ENCODE measurements at regions not wholly inside any gene's neighbourhood (a gene's known extent, or its start where the extent isn't known, plus 50 kb on each side); places are given as distances from the start of the nearest gene placed in this dataset.

GRCh38 chr5:105172918-105173317 is 1610.3 kb upstream of the NUDT12 start:
- Histone ChIP-seq H2AFZ (ENCODE audit: low read depth) (no peak overlapping the region), H3K27ac (ENCODE audit: low read depth in 2 of 2, low read length in 1 of 2) (no peak overlapping the region), H3K4me3 (ENCODE audit: low read depth in 2 of 2, low read length in 1 of 2) (no peak overlapping the region), H3K9me2 (no peaks in the 10 kb centered on the region; the same call in 1 of the 2 replicates), H3K9ac (no peak overlapping the region), H4K20me1 (ENCODE audit: insufficient read depth) (no peaks in the 10 kb centered on the region), H3K36me3 (replicated peaks in 1 of 2; ENCODE audit: control insufficient read depth in 1 of 2, insufficient read depth in 2 of 2, low read length in 1 of 2) (no peaks in the 10 kb centered on the region), H3K79me2 (ENCODE audit: insufficient read depth) (no peaks in the 10 kb centered on the region), H3K9me3 (no peaks in the 10 kb centered on the region), H3K4me2 (no peak overlapping the region), H3F3A (replicated peaks; ENCODE audit: insufficient read depth) (peaks cover 3% of the 10 kb centered on the region), H3K4me1 (ENCODE audit: control insufficient read depth in 1 of 2, insufficient read depth in 2 of 2, low read depth in 1 of 2, low read length in 1 of 2) (no peaks in the 10 kb centered on the region), H3K27me3 (ENCODE audit: insufficient read depth) (no peaks in the 10 kb centered on the region)
- DNase-seq, result no peak
- CTCF ChIA-PET, result interaction anchor here (0.6 kb wide), 1 partner anchor 463 kb away, joined by 3 read pairs; no protein-coding TSS in a partner anchor
- TF ChIP-seq TCF12 (IDR thresholded peaks at IDR 0.05) (no peak), TEAD4 (IDR thresholded peaks at IDR 0.05; ENCODE audit: borderline replicate concordance, insufficient read depth) (no peak), IRF3 (IDR thresholded peaks at IDR 0.05; ENCODE audit: low read depth, low read length) (no peak), FOXM1 (IDR thresholded peaks at IDR 0.05; ENCODE audit: low read depth) (no peak), JUND (IDR thresholded peaks at IDR 0.05) (no peak), RCOR1 (IDR thresholded peaks at IDR 0.05; ENCODE audit: low read length) (no peak), MAX (IDR thresholded peaks at IDR 0.05; ENCODE audit: low read depth) (no peak), SIN3A (IDR thresholded peaks at IDR 0.05; ENCODE audit: borderline replicate concordance, low read depth, low read length) (no peak), EP300 (IDR thresholded peaks at IDR 0.05; ENCODE audit: borderline replicate concordance in 1 of 2, low read depth in 1 of 2, low read length in 1 of 2) (no peak)
- 82% methylated on average over 2 of the region's 2 CpGs for WGBS (ENCODE audit: low lambda C conversion rate)
- POLR2A ChIA-PET, result no interaction called here

DNA sequence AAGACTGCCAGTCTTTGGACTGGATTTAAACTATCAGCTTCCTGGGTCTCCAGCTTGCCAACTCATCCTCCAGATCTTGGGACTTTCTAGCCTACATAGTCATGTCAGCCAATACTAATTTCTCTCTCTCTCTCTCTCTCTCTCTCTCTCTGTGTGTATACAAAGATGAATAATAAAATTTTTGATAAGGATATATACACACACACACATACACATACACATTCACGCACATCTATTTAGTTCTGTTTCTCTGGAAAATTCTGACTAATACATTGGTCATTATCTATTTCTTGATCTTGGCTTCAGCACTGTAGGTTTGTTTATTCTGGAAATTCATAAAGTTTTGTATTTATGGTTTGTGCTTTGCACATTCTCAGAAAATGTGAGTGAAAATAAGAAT is 1606.2 kb upstream of the NUDT12 start:
- H3K27ac ChIP-seq (ENCODE audit: low read depth in 2 of 2, low read length in 1 of 2), result no peak overlapping the region
- no peak overlapping the region for H2AFZ ChIP-seq (ENCODE audit: low read depth)
- no peaks in the 10 kb centered on the region for H3K9me3 ChIP-seq
- CTCF ChIA-PET, result no interaction called here
- no peak overlapping the region for H3K4me2 ChIP-seq
- H3K36me3 ChIP-seq (replicated peaks in 1 of 2; ENCODE audit: control insufficient read depth in 1 of 2, insufficient read depth in 2 of 2, low read length in 1 of 2), result no peaks in the 10 kb centered on the region
- 65% methylated on average over 1 of the region's 1 CpG for WGBS (ENCODE audit: low lambda C conversion rate)
- H3F3A ChIP-seq (replicated peaks; ENCODE audit: insufficient read depth), result peaks cover 3% of the 10 kb centered on the region
- H4K20me1 ChIP-seq (ENCODE audit: insufficient read depth), result no peaks in the 10 kb centered on the region
- H3K4me3 ChIP-seq (ENCODE audit: low read depth in 2 of 2, low read length in 1 of 2), result no peak overlapping the region
- POLR2A ChIA-PET, result no interaction called here
- no peaks in the 10 kb centered on the region for H3K27me3 ChIP-seq (ENCODE audit: insufficient read depth)
- no peak for DNase-seq
- no peak overlapping the region for H3K9ac ChIP-seq
- H3K4me1 ChIP-seq (ENCODE audit: control insufficient read depth in 1 of 2, insufficient read depth in 2 of 2, low read depth in 1 of 2, low read length in 1 of 2), result no peaks in the 10 kb centered on the region
- no peak for TF ChIP-seq FOXM1 (IDR thresholded peaks at IDR 0.05; ENCODE audit: low read depth)
- H3K79me2 ChIP-seq (ENCODE audit: insufficient read depth), result no peaks in the 10 kb centered on the region
- no peaks in the 10 kb centered on the region; the same call in 1 of the 2 replicates for H3K9me2 ChIP-seq

GRCh38 chr5:105167092-105167491 is 1604.5 kb upstream of the NUDT12 start:
- no peaks in the 10 kb centered on the region for H3K36me3 ChIP-seq (replicated peaks in 1 of 2; ENCODE audit: control insufficient read depth in 1 of 2, insufficient read depth in 2 of 2, low read length in 1 of 2)
- H3K27ac ChIP-seq (ENCODE audit: low read depth in 2 of 2, low read length in 1 of 2), result no peak overlapping the region
- POLR2A ChIA-PET, result no interaction called here
- no peaks in the 10 kb centered on the region for H4K20me1 ChIP-seq (ENCODE audit: insufficient read depth)
- CTCF ChIA-PET, result no interaction called here
- peaks cover 3% of the 10 kb centered on the region for H3F3A ChIP-seq (replicated peaks; ENCODE audit: insufficient read depth)
- H3K9ac ChIP-seq, result no peak overlapping the region
- no peaks in the 10 kb centered on the region for H3K4me1 ChIP-seq (ENCODE audit: control insufficient read depth in 1 of 2, insufficient read depth in 2 of 2, low read depth in 1 of 2, low read length in 1 of 2)
- DNase-seq, result no peak
- H2AFZ ChIP-seq (ENCODE audit: low read depth), result no peak overlapping the region
- H3K4me3 ChIP-seq (ENCODE audit: low read depth in 2 of 2, low read length in 1 of 2), result no peak overlapping the region
- no peaks in the 10 kb centered on the region for H3K9me3 ChIP-seq
- no peak overlapping the region for H3K4me2 ChIP-seq
- 88% methylated on average over 3 of the region's 3 CpGs for WGBS (ENCODE audit: low lambda C conversion rate)
- no peaks in the 10 kb centered on the region for H3K9me2 ChIP-seq
- TF ChIP-seq TCF12 (IDR thresholded peaks at IDR 0.05), result no peak
- no peaks in the 10 kb centered on the region for H3K79me2 ChIP-seq (ENCODE audit: insufficient read depth)
- H3K27me3 ChIP-seq (ENCODE audit: insufficient read depth), result no peaks in the 10 kb centered on the region
